ENCODE measurements at regions not wholly inside any gene's neighbourhood (a gene's known extent, or its start where the extent isn't known, plus 50 kb on each side); places are given as distances from the start of the nearest gene placed in this dataset.
"Not testable (repeated sequence)": the region's sequence is repeated elsewhere in the genome, so short reads cannot be mapped to it uniquely, and the experiment has no call there.

DNA sequence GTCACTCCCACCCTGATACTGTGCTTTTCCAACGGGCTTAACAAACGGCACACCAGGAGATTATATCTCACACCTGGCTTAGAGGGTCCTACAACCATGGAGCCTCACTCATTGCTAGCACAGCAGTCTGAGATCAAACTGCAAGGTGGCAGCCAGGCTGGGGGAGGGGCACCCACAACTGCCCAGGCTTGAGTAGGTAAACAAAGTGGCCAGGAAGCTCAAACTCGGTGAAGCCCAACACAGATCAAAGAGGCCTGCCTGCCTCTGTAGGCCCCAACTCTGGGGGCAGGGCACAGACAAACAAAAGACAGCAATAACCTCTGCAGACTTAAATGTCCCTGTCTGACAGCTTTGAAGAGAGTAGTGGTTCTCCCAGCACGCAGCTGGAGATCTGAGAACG is 1022.6 kb downstream of the RAB28 start (continued):
- TF ChIP-seq ZNF772 (CRISPR knock-in tag; IDR thresholded peaks at IDR 0.05), result 0 out of 2 replicates have a peak, but pooled peaks have one; percentile 56
- 0 out of 2 replicates have a peak, but pooled peaks have one; percentile 59 for TF ChIP-seq KLF6 (CRISPR knock-in tag; IDR thresholded peaks at IDR 0.05)
- 0 out of 2 replicates have a peak, but pooled peaks have one; percentile 39 for TF ChIP-seq SMAD3 (CRISPR knock-in tag; IDR thresholded peaks at IDR 0.05)
- TF ChIP-seq, protein P1, sequence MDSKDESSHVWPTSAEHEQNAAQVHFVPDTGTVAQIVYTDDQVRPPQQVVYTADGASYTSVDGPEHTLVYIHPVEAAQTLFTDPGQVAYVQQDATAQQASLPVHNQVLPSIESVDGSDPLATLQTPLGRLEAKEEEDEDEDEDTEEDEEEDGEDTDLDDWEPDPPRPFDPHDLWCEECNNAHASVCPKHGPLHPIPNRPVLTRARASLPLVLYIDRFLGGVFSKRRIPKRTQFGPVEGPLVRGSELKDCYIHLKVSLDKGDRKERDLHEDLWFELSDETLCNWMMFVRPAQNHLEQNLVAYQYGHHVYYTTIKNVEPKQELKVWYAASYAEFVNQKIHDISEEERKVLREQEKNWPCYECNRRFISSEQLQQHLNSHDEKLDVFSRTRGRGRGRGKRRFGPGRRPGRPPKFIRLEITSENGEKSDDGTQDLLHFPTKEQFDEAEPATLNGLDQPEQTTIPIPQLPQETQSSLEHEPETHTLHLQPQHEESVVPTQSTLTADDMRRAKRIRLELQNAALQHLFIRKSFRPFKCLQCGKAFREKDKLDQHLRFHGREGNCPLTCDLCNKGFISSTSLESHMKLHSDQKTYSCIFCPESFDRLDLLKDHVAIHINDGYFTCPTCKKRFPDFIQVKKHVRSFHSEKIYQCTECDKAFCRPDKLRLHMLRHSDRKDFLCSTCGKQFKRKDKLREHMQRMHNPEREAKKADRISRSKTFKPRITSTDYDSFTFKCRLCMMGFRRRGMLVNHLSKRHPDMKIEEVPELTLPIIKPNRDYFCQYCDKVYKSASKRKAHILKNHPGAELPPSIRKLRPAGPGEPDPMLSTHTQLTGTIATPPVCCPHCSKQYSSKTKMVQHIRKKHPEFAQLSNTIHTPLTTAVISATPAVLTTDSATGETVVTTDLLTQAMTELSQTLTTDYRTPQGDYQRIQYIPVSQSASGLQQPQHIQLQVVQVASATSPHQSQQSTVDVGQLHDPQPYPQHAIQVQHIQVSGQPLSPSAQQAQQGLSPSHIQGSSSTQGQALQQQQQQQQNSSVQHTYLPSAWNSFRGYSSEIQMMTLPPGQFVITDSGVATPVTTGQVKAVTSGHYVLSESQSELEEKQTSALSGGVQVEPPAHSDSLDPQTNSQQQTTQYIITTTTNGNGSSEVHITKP (CRISPR knock-in tag; IDR thresholded peaks at IDR 0.05; ENCODE audit: low read depth), result 0 out of 2 replicates have a peak, but pooled peaks have one; percentile 39
- peak; percentile 51; the same call in 1 of the 2 replicates for TF ChIP-seq ZNF607 (CRISPR knock-in tag; IDR thresholded peaks at IDR 0.05; ENCODE audit: borderline replicate concordance)
- TF ChIP-seq ZKSCAN8 (CRISPR knock-in tag; IDR thresholded peaks at IDR 0.05; ENCODE audit: borderline replicate concordance), result peak; percentile 60; the same call in 1 of the 2 replicates
- TF ChIP-seq, protein P2, sequence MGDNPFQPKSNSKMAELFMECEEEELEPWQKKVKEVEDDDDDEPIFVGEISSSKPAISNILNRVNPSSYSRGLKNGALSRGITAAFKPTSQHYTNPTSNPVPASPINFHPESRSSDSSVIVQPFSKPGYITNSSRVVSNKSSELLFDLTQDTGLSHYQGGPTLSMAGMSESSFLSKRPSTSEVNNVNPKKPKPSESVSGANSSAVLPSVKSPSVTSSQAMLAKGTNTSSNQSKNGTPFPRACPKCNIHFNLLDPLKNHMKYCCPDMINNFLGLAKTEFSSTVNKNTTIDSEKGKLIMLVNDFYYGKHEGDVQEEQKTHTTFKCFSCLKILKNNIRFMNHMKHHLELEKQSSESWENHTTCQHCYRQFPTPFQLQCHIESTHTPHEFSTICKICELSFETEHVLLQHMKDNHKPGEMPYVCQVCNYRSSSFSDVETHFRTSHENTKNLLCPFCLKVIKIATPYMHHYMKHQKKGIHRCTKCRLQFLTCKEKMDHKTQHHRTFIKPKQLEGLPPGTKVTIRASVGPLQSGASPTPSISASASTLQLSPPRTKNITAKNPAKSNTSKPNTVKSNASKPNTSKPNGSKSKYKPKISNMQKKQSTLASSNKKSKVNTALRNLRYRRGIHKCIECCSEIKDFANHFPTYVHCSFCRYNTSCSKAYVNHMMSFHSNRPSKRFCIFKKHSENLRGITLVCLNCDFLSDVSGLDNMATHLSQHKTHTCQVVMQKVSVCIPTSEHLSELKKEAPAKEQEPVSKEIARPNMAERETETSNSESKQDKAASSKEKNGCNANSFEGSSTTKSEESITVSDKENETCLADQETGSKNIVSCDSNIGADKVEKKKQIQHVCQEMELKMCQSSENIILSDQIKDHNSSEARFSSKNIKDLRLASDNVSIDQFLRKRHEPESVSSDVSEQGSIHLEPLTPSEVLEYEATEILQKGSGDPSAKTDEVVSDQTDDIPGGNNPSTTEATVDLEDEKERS (CRISPR knock-in tag; IDR thresholded peaks at IDR 0.05), result 0 out of 2 replicates have a peak, but pooled peaks have one; percentile 48
- TF ChIP-seq ZNF350 (CRISPR knock-in tag; IDR thresholded peaks at IDR 0.05; ENCODE audit: borderline replicate concordance, low read depth), result peak; percentile 57; the same call in 1 of the 2 replicates
- peak; percentile 76 for TF ChIP-seq ZNF331 (CRISPR knock-in tag; IDR thresholded peaks at IDR 0.05)
- TF ChIP-seq ZMAT3 (CRISPR knock-in tag; conservative IDR thresholded peaks at IDR 0.05), result 0 out of 2 replicates have a peak, but pooled peaks have one; percentile 37
- 0 out of 2 replicates have a peak, but pooled peaks have one; percentile 55 for TF ChIP-seq SNAI1 (CRISPR knock-in tag; IDR thresholded peaks at IDR 0.05; ENCODE audit: borderline replicate concordance)
- peak; percentile 21 to 69; a peak in 3 of 4 replicates for TF ChIP-seq EP300 (IDR thresholded peaks at IDR 0.05; ENCODE audit: low read depth in 2 of 2, low read length in 2 of 2)
- peak; percentile 76; the same call in 1 of the 2 replicates for TF ChIP-seq EP300 (CRISPR knock-in tag; IDR thresholded peaks at IDR 0.05; ENCODE audit: borderline replicate concordance)
- TF ChIP-seq KDM3A (CRISPR knock-in tag; IDR thresholded peaks at IDR 0.05; ENCODE audit: low read depth), result peak; percentile 37; the same call in 1 of the 2 replicates
- 0 out of 2 replicates have a peak, but pooled peaks have one; percentile 15 for TF ChIP-seq FOXK2 (IDR thresholded peaks at IDR 0.05)
- TF ChIP-seq ZBTB20 (CRISPR knock-in tag; IDR thresholded peaks at IDR 0.05; ENCODE audit: borderline replicate concordance, low read depth), result peak; percentile 42; the same call in 1 of the 2 replicates
- TF ChIP-seq ZNF292 (CRISPR knock-in tag; IDR thresholded peaks at IDR 0.05; ENCODE audit: borderline replicate concordance, low read depth), result peak; percentile 82; the same call in 1 of the 2 replicates
- TF ChIP-seq ZNF766 (CRISPR knock-in tag; IDR thresholded peaks at IDR 0.05; ENCODE audit: borderline replicate concordance), result peak; percentile 59; the same call in 1 of the 2 replicates
- TF ChIP-seq, protein P3, sequence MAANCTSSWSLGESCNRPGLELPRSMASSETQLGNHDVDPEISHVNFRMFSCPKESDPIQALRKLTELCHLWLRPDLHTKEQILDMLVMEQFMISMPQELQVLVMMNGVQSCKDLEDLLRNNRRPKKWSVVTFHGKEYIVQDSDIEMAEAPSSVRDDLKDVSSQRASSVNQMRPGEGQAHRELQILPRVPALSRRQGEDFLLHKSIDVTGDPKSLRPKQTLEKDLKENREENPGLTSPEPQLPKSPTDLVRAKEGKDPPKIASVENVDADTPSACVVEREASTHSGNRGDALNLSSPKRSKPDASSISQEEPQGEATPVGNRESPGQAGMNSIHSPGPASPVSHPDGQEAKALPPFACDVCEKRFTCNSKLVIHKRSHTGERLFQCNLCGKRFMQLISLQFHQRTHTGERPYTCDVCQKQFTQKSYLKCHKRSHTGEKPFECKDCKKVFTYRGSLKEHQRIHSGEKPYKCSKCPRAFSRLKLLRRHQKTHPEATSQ (CRISPR knock-in tag; IDR thresholded peaks at IDR 0.05; ENCODE audit: borderline replicate concordance), result peak; percentile 68; the same call in 1 of the 2 replicates
- 0 out of 2 replicates have a peak, but pooled peaks have one; percentile 29 for TF ChIP-seq ZNF124 (CRISPR knock-in tag; IDR thresholded peaks at IDR 0.05)
- not testable (repeated sequence) for TF ChIP-seq SOX6 (IDR thresholded peaks at IDR 0.05)
- peak; percentile 95 for TF ChIP-seq SOX6 (CRISPR knock-in tag; IDR thresholded peaks at IDR 0.05)

Data from HepG2 (cell line).